Frontal cortex (tissue), 3 donors: ENCODE measurements at regions not wholly inside any gene's neighbourhood (a gene's known extent, or its start where the extent isn't known, plus 50 kb on each side); places are given as distances from the start of the nearest gene placed in this dataset.

Experiments used
- DNase-seq, 2 donors: peaks; one replicate each; pipeline ENCODE4 v3.0.0; 2012; ENCODE audit warnings: low spot score in 2 of 2
- FAIRE-seq: peaks from 2 replicates; lab custom pipeline; 2012; peaks lifted over from hg19 to GRCh38; lab: Jason Lieb, UNC
- donor health status: control.
- donor health status: control.
- donor health status: control.

DNA sequence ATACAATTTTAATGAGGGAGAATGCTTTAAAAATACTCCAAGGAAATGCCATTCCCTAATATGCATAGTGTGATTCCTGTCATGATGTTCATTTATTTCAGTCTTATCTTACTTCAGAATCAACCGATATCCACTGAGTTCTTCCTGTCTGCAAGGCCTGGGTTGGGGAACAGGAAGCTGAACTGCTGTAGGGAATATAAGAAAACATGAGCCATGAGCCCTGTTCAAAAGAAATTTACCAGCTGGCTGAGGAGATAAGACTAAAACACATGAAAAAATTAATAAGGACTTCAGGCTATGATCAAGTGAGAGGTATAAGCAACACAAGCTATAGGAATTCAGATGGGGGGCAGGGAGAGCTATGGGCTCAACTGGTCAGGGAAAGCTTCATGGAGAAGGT lies 184.7 kb downstream of the PLPP4 start:
- FAIRE-seq = no peak

DNA sequence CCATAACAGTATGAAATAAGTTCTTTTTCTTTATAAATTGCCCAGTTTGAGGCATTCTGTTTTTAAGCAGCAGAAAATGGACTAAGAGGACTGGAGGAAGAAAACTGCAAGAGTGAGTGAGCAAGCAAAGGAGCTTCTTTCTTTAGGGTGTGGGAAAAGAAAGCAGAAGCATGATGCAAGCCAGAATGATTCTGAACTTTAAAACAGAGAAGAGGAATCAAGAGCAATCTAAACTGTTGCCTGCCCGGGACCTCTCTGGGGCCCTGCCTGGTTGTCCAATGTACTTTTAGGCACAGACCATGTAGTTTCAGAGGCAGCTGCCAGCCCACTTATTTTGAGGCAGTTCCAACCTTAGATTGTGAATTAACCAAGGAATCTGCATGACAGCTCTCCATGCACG lies 186.3 kb downstream of the PLPP4 start:
- DNase-seq (no peak), FAIRE-seq (no peak)

More for the DNA sequence above, 184.7 kb downstream of the PLPP4 start:
- no peak for DNase-seq

DNA sequence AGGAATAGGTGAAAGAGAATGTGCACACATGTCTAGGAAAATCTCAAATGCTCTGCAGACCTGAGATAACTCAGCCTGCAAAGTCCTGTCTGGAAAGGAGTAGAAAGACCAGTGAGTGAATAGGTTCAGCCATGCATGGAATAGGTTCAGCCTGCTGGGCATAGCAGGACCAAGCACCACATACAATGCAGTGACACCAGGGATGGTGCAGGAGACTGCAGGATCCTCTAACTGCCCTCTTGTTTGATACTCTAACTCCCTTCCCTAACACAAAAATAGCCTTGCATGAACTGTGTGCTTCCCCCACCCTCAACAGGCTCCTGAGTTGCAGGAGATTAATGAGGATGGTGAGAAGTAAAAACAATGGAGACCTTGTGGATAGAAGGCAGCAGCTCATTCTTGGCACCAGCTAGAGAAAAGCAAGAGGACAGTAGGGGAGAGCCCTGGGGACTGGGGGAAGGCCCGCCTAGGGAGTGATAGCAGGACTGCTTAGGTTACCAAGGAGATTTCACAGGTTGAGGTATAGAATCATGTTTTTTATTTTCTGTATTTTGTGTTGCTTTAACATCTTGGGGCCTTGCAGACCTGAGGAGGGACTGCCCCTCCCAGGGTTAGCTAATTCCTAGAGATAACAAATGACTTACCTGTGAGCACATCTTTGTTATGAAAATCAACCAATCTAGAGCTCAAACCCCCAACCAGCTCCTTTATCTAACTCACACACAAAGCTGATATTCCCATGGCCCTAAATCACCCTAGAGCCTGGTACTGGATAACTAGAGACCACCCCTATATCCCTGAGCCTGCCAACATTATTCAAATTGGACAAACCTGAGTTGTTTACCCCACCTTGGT lies 187.8 kb downstream of the PLPP4 start:
- FAIRE-seq = no peak
- DNase-seq = no peak

DNA sequence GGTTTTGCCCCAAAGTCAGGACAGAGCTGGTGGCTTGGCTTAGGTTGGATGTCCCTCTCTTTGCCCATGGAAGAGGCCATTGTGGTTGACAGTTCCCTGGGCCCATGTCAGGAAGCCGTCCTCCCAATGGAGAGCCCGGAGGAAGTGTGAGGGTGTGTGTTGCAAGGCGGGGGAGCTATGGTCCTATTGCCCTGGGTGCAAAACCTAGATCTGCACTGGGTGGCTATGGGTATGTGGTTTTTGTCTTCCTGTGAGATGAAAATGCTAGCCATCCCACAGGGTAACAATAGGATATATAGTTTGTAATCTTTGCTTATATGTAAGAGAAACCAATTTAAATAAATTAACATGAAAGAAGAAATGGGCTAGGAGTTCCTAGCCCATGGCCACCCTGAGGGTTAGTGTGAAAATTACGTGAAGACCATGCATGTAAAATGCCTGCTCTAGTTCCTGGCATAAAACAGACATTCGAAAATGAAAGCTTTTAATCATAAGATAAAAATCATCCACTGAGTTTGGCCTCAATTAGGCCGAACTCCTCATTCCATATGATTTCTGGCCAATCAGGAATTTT lies 189.2 kb downstream of the PLPP4 start:
- FAIRE-seq (no peak), DNase-seq (no peak)

DNA sequence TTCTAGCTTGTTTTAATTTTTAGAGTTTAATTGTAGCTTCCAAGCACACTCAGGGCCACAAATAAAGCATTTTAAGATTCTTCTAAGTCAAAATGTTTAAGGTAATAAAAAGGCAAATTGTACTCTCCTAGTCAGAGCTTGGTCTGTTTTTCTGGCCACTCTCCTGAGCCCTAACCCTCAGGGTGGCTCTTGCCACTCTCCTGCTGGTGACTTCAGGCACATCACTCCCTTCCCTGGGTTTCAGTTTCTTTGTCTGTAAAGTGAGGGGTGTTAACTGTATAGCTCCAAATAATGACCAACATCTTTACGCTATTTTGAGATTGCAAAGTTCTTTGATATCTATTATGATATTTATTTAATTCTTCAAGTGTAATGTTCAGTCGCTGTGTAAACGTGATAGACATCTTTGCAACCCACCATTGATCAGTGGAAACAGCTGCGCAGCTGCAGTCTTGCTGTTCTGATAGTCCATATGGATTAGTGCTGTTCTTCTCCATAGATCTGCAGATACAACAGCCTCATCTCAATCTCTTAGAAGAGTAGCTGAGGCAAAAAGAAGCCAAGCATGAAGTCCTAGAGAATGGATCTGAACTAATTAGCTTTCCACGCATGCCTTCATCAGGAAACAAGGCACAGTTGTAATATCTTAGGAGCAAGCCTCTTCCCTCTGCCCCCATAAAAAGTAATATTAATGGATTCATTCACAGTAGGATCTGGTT lies 189.9 kb downstream of the PLPP4 start:
- FAIRE-seq = no peak
- no peak for DNase-seq

DNA sequence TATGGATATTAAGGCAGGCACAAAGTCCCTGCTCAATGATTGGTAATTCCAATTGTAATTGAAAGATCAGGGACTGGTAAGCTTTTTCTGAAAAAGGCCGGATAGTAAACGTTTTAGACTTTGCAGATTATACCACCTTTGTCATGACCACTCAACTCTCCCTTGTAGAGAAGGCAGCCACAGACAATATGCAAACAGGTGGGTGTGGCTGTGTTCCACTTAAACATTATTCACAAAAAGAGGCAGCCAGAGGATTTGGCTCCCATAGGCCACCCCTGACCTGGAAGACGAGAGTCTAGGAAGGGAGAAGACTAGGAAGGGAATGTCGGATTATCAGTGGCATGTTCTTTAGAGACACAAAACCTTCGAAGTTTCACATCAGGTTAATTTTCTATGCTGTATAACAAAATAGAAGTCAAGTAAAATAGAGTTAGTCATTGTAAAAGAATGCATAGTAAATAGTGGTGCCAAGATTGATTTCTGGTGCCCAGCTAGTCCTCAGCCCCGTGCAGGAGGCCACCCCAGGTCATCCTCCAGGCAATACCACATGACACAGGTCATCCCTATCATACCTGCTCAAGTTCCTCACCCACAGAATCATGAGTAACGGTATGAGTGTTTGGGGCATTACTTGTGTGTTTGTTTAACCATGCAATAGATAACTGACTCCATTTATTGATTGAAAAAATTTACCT lies 193.8 kb downstream of the PLPP4 start:
- FAIRE-seq (no peak), DNase-seq (no peak)

DNA sequence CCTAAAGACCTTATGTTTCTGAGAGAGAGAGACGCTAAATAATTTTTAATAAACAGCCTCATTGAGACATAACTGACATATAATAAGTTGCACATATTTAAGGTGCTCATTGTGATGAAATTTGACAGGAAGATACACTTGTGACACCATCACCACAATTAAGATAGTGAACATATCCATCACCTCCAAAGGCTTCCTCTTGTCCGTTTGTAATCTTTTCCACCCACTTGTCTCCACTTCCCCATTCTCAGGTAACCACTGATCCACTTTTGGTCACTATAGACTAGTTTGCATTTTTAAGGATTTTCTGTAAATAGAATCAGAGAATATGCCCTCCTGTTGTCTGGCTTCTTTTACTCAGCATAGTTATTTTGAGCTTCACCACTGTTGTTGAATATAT lies 195.1 kb upstream of the WDR11 start:
- FAIRE-seq (no peak), DNase-seq (no peak)

DNA sequence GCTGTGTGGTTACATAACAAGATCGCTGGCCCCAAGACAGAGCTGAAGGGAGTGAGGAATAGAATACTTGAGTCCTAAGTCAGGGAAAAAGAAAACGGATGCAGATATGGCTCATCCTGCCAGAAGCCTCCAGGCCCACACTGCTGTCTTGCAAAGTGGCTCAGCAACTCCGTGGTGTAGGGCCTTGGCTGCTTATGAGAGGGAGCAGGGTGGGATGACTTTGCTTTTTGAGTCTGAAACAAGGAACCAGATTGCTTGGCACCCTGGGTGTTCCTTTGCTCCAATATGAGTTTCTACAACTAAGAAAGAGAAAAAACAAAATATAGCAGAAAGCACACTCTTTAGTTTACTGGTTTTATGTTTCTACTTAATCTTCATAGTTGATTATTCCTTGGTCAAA lies 193.8 kb upstream of the WDR11 start:
- DNase-seq = no peak
- FAIRE-seq = no peak

DNA sequence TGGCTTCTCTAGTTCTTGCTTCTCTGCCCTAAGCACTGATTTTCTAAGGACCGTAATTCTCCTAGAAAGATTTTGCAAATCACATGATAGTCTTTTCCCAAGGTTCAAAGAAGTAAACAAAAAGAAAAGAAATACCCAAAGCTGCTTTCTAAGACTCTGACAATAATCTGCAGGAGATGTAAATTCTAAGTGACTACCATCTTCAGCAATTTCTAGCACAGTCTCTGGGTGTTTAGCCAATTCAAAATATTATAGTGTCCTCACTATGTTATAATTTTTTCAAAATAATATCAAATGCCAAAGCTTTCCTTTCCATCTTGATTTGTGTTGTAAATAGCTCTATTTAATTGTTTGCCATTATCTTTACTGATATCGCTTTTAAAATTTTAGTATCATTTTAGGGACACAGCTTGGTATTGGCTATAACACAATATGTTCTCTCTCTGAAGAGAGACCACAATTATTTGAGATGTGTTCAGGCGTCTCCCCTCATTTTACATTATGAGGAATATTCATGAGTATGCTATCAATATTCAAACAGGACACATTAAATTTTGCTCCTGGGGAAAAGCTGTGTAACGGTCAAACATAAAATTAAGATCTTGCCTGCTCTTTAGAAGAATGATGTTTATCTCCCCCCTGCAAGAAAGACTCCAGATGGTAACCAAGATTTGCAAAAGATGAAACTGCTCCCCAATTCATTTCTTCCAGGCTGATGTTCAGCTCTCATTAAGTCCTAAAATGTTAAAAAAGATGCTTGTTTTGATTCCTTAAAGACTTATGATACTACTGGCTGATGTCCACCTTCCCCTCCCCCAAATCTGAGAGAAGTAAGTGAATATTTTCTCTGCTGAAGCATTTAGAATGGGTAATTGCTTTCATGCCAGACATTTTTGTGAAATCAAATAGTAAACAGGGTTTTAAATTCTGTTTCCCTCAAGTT lies 191.9 kb upstream of the WDR11 start:
- FAIRE-seq (no peak), DNase-seq (no peak)

DNA sequence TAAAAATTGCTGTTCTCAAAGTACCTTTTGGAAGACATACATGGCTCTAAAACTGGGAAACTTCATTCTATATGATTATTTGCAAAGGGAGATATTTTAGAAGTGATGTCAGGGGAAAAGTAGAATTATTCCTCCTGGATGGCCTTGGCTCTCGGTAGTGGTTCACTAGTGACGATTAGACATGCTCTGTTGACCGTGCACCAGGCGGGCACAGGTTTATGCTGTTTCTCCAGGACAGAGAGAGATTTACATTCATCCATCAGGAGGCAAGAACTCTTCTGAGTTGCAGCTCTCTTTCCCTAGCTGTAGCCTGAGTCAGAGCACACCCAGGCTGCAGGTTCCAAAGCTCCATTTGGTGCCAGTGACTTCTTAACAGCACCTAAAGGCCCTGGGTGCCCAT lies 184.9 kb upstream of the WDR11 start:
- no peak for FAIRE-seq
- DNase-seq = no peak

DNA sequence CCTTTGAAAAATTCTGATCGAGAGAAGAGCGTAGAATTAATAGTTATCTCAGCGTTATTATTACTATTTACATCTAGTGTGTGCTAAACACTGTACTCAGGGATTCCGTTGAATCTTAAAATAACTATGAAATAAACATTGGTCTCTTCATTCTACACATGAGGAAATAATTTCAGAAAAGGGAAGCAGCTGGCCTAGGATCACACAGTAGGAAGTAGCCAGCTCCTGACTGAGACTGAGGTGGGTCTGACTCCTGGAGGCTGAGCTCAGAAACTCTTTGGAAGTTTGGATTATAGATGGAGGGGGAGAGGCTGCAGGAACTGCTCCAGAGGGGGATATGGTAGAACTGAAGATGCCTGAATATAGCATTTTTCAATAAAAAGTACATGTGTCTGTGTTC lies 183.9 kb upstream of the WDR11 start:
- no peak for DNase-seq
- no peak for FAIRE-seq

DNA sequence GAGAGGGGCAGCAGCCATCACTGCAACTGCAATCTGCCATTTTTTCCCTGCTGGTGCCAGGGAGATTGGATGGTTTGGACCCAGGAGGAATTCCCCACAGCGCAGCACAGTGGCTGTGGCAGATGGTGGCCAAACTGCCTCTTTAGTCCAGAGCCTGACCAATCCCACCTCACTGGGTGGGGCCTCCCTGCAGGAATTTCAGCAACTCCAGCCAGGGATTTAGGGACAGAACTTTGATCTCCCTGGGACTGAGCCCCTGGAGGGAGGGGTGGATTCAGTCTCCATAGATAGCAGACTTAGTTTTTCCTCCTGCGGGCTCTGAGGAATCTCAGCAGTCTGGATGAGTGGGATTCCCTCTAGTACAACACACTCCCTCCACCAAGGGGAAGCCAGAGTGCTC lies 179.7 kb upstream of the WDR11 start:
- FAIRE-seq = no peak
- DNase-seq = no peak

DNA sequence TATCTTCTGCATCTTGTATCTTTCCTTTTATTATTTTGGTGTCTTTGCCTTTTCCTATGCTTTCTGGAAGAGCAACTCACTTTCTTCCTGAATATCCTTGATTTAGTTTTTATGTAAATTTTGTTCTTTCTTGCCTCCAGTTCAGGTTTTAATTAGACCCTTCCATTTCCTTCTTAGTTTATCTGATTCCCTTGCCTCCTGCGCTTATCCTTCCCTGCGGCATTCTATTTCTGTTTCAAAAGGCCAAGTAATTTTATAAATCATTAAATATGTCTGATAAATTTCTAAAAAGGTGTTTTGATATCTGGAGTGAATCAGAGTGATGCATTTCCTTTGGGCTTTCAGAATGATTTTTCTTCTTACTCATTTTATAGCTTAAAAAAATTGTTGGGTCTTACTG lies 167.7 kb upstream of the WDR11 start:
- DNase-seq (no peak), FAIRE-seq (no peak)

DNA sequence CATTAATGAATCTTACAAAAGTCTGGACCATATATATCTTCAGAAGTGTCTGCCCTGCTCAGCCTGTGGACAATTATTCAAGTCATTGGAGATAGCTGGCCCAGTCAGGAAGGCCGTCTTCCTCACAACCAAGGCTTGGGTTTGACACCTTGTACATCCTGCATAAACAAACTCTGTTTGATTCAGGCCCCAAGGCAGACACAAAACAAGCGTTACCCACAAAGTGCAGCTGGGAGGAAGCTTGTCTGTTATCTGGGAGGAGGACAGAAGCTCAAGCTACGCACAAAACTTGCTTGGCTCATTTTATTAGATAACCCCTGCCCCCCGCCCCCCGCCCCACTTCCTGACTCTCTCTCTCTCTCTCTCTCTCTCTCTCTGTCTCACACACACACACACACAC lies 166.9 kb upstream of the WDR11 start:
- FAIRE-seq = no peak

DNA sequence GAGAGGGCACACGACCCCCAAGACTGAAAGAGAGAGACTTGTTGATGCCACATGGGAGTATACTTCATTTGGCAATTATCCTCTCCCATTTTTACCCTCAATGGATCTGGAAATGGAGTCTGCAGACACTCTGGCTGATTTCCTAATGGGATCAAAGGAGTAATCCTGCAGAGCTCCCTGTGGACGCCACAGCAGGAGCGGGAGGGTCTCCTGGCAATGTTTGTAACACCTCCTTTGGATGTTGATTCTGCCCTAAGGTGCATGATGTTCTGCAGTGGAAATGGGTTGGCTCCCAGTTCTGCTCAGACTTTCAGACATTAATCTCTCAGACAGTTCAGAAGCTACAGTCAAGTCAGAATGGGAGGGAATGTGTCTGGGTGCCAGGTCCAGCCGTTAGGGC lies 166.0 kb upstream of the WDR11 start:
- DNase-seq (no peak), FAIRE-seq (no peak)

More for the DNA sequence above, 166.9 kb upstream of the WDR11 start:
- no peak for DNase-seq

DNA sequence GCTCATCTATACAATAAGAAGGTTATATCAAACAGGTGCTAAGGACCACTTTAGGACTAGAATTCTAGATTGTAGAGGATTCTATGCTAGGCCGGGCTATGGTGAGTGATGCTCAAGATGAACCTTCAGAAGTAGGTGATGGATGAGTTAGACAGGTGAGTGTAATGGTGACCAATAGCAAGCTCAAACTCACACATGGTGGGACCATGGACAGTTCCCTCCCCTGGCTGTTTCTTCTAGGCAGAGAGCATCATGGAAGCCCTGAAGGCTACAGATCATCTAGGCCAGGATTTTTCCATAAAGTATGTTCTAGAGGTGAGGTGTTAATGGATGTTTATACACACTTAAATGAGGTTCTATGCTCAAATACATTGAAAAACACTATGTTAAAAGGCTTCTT lies 162.2 kb upstream of the WDR11 start:
- FAIRE-seq = no peak
- DNase-seq = no peak

DNA sequence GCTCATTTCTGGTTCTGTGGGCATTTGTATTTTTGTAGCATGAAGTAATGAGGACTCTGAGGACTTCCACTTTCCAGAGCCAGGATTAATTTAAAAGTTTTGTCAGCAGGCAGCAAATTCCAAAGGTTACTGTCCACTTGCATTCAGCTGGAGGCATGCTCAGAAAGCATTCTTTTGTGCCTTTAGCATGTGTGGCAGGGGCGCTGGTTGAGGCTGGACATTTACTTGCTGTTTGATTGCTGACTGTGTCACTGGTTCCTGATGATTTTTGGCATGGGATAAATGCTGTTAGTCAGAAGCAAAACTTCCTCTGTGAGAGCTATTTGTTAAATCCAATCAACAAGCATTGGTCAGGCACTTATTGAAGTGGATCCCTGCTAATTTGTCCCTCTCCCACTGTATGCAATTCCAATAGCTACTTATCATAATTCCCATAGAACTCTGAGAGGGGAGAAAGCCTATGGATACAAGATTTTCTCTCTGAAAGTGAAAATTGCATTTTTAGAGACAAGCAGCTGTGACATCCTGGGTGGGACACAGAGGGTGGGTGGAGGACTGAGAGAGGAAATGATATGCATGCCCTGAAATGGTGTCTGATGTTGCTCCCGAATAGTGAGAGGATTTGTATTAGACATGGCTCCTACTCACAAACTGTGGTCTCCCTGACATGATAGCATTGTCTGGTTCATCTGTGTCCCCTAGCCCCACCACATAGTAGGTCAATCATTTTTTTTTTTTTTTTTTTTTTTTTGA lies 161.2 kb upstream of the WDR11 start:
- FAIRE-seq (no peak), DNase-seq (no peak)

DNA sequence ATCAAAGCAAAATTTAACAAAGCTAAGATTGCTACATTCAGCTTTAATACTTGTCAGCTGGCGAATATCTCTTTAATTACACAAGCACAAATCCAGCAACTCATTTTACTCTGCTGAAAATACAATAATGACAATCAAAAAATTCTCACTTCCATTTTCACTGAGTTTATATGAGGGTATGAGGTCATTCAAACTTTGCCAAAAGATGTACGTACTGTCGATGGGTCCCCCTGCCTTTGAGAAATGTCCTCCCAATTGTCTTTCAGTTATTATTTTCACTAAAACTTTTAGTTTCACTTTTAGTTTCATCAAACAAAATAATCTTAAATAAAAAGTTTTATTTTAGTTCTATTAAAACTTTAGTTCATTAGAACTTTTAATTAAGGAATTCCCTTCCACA lies 159.5 kb upstream of the WDR11 start:
- peak; percentile 28 for FAIRE-seq
- no peak for DNase-seq

DNA sequence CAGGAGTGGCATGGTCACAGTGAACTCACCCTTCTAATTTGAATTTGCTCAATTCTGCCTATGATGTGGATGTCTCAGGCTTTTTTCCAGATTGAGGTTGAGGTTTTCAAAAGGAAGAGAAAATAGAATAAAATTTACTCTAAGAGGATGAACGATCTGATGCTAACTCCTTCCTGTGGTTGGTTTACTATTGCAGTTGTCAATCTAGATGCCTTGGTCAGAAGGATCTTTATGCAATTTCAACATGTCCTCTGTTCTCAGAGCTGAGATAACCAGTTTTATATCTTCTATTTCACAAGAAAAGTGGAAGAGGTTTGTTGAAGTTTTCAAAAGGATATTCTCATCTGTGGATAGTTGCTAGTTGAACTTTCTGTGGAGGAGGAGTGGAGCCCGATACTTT lies 150.7 kb upstream of the WDR11 start:
- no peak for FAIRE-seq
- DNase-seq = no peak
